ENCODE measurements at regions not wholly inside any gene's neighbourhood (a gene's known extent, or its start where the extent isn't known, plus 50 kb on each side); places are given as distances from the start of the nearest gene placed in this dataset.
"Not testable (repeated sequence)": the region's sequence is repeated elsewhere in the genome, so short reads cannot be mapped to it uniquely, and the experiment has no call there.

GRCh38 chr22:11561744-11562143 is 3966.2 kb upstream of the OR11H1 start:
- H3K4me1 ChIP-seq; H3K4me3 ChIP-seq; H3K27ac ChIP-seq; H3K36me3 ChIP-seq; H3K27me3 ChIP-seq (replicated peaks in 1 of 7); DNase-seq; intact Hi-C loops (cut with DNase I; ENCODE audit: low total_unique reads): not testable (repeated sequence)
- peaks cover 0 to 58% (median 35%) of the 10 kb centered on the region in 8 donors for H3K9me3 ChIP-seq
- WGBS, 5 donors: 71 to 77% (median 72%) methylated on average over 17 of the region's 17 CpGs

- DNase-seq; H3K4me3 ChIP-seq; H3K27me3 ChIP-seq (replicated peaks in 1 of 7); intact Hi-C loops (cut with DNase I; ENCODE audit: low total_unique reads); H3K4me1 ChIP-seq; H3K27ac ChIP-seq; H3K36me3 ChIP-seq: not testable (repeated sequence)
- WGBS, 5 donors: 68 to 75% (median 73%) methylated on average over 11 of the region's 11 CpGs
- peaks cover 0 to 96% (median 80%) of the 10 kb centered on the region in 8 donors for H3K9me3 ChIP-seq
These were observed 3959.0 kb upstream of the OR11H1 start for GRCh38 chr22:11568837-11569563.

GRCh38 chr22:11569564-11569940 is 3958.4 kb upstream of the OR11H1 start:
- H3K4me1 ChIP-seq; DNase-seq; intact Hi-C loops (cut with DNase I; ENCODE audit: low total_unique reads); H3K27me3 ChIP-seq (replicated peaks in 1 of 7); H3K27ac ChIP-seq; H3K36me3 ChIP-seq; H3K4me3 ChIP-seq: not testable (repeated sequence)
- peaks cover 0 to 97% (median 86%) of the 10 kb centered on the region in 8 donors for H3K9me3 ChIP-seq
- 63 to 65% (median 64%) methylated on average over 5 of the region's 5 CpGs for WGBS, 5 donors

- peaks cover 2 to 100% (median 94%) of the 10 kb centered on the region in 8 donors for H3K9me3 ChIP-seq
- not testable (repeated sequence) for H3K27me3 ChIP-seq (replicated peaks in 1 of 7)
These were observed 3954.8 kb upstream of the OR11H1 start for GRCh38 chr22:11573154-11573553.

GRCh38 chr22:11574231-11574630 is 3953.8 kb upstream of the OR11H1 start:
- DNase-seq; intact Hi-C loops (cut with DNase I; ENCODE audit: low total_unique reads): not testable (repeated sequence)

More at GRCh38 chr22:11573154-11573553, 3954.8 kb upstream of the OR11H1 start:
- H3K36me3 ChIP-seq; DNase-seq; intact Hi-C loops (cut with DNase I; ENCODE audit: low total_unique reads); H3K4me1 ChIP-seq; H3K4me3 ChIP-seq; H3K27ac ChIP-seq: not testable (repeated sequence)
- WGBS, 5 donors: 53 to 69% (median 61%) methylated on average over 6 of the region's 6 CpGs

GRCh38 chr22:11574659-11575058 is 3953.3 kb upstream of the OR11H1 start:
- H3K4me1 ChIP-seq; DNase-seq; H3K36me3 ChIP-seq; H3K27ac ChIP-seq; H3K27me3 ChIP-seq (replicated peaks in 1 of 7); H3K4me3 ChIP-seq; intact Hi-C loops (cut with DNase I; ENCODE audit: low total_unique reads): not testable (repeated sequence)
- WGBS, 5 donors: 51 to 60% (median 57%) methylated on average over 4 of the region's 4 CpGs
- peaks cover 6 to 100% (median 94%) of the 10 kb centered on the region in 8 donors for H3K9me3 ChIP-seq

More at GRCh38 chr22:11574231-11574630, 3953.8 kb upstream of the OR11H1 start:
- H3K36me3 ChIP-seq; H3K4me1 ChIP-seq; H3K27ac ChIP-seq; H3K27me3 ChIP-seq (replicated peaks in 1 of 7); H3K4me3 ChIP-seq: not testable (repeated sequence)
- peaks cover 6 to 100% (median 94%) of the 10 kb centered on the region in 8 donors for H3K9me3 ChIP-seq
- WGBS, 5 donors: 70 to 81% (median 75%) methylated on average over 14 of the region's 14 CpGs

GRCh38 chr22:11576740-11577139 is 3951.3 kb upstream of the OR11H1 start:
- H3K9me3 ChIP-seq: peaks cover 6 to 98% (median 94%) of the 10 kb centered on the region in 8 donors
- H3K4me1 ChIP-seq; H3K4me3 ChIP-seq; H3K27ac ChIP-seq; intact Hi-C loops (cut with DNase I; ENCODE audit: low total_unique reads); H3K27me3 ChIP-seq (replicated peaks in 1 of 7); H3K36me3 ChIP-seq; DNase-seq: not testable (repeated sequence)
- WGBS, 5 donors: 71 to 77% (median 73%) methylated on average over 9 of the region's 9 CpGs

- H3K4me1 ChIP-seq; H3K27ac ChIP-seq; H3K4me3 ChIP-seq; DNase-seq; H3K27me3 ChIP-seq (replicated peaks in 1 of 7); H3K36me3 ChIP-seq; intact Hi-C loops (cut with DNase I; ENCODE audit: low total_unique reads): not testable (repeated sequence)
- WGBS, 5 donors: 55 to 63% (median 56%) methylated on average over 8 of the region's 8 CpGs
- peaks cover 6 to 98% (median 94%) of the 10 kb centered on the region in 8 donors for H3K9me3 ChIP-seq
These were observed 3949.9 kb upstream of the OR11H1 start for GRCh38 chr22:11578115-11578514.

GRCh38 chr22:11578551-11578950 is 3949.4 kb upstream of the OR11H1 start:
- intact Hi-C loops (cut with DNase I; ENCODE audit: low total_unique reads); DNase-seq; H3K36me3 ChIP-seq; H3K4me3 ChIP-seq; H3K4me1 ChIP-seq; H3K27ac ChIP-seq; H3K27me3 ChIP-seq (replicated peaks in 1 of 7): not testable (repeated sequence)
- WGBS, 5 donors: 38 to 46% (median 40%) methylated on average over 3 of the region's 3 CpGs
- H3K9me3 ChIP-seq: peaks cover 6 to 98% (median 94%) of the 10 kb centered on the region in 8 donors

GRCh38 chr22:11582048-11582447 is 3945.9 kb upstream of the OR11H1 start:
- H3K4me3 ChIP-seq; H3K27ac ChIP-seq; intact Hi-C loops (cut with DNase I; ENCODE audit: low total_unique reads); H3K27me3 ChIP-seq (replicated peaks in 1 of 7); DNase-seq; H3K36me3 ChIP-seq; H3K4me1 ChIP-seq: not testable (repeated sequence)
- 44 to 54% (median 51%) methylated on average over 4 of the region's 4 CpGs for WGBS, 5 donors
- peaks cover 4 to 98% (median 92%) of the 10 kb centered on the region in 8 donors for H3K9me3 ChIP-seq

GRCh38 chr22:11584231-11584630 is 3943.8 kb upstream of the OR11H1 start:
- H3K27ac ChIP-seq; DNase-seq; H3K27me3 ChIP-seq (replicated peaks in 1 of 7); H3K4me3 ChIP-seq; intact Hi-C loops (cut with DNase I; ENCODE audit: low total_unique reads); H3K36me3 ChIP-seq; H3K4me1 ChIP-seq: not testable (repeated sequence)
- WGBS, 5 donors: 29 to 44% (median 39%) methylated on average over 4 of the region's 4 CpGs
- H3K9me3 ChIP-seq: peaks cover 3 to 96% (median 86%) of the 10 kb centered on the region in 8 donors
